ENCODE measurements at regions not wholly inside any gene's neighbourhood (a gene's known extent, or its start where the extent isn't known, plus 50 kb on each side); places are given as distances from the start of the nearest gene placed in this dataset.

DNA sequence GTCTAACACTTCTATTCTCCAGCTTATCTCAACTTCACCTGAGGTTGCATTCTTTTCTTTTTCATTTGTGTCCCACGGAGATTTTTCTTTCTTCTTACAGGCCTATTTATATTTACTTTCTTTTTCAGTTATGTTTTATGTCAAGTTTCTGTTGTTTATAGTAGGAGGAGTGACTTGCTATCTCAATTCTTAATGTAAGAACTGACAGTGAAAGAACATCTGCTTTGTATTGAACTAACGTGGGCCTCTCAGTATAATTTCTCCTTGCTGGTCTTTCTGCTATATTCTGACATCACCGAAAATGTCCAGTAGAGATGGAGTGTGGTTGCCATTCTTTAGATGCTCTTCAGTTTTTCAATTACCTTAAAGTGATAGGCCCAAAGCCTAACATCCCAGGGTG, 521.7 kb downstream of the EPM2A start (continued):
- TF ChIP-seq, protein P1, sequence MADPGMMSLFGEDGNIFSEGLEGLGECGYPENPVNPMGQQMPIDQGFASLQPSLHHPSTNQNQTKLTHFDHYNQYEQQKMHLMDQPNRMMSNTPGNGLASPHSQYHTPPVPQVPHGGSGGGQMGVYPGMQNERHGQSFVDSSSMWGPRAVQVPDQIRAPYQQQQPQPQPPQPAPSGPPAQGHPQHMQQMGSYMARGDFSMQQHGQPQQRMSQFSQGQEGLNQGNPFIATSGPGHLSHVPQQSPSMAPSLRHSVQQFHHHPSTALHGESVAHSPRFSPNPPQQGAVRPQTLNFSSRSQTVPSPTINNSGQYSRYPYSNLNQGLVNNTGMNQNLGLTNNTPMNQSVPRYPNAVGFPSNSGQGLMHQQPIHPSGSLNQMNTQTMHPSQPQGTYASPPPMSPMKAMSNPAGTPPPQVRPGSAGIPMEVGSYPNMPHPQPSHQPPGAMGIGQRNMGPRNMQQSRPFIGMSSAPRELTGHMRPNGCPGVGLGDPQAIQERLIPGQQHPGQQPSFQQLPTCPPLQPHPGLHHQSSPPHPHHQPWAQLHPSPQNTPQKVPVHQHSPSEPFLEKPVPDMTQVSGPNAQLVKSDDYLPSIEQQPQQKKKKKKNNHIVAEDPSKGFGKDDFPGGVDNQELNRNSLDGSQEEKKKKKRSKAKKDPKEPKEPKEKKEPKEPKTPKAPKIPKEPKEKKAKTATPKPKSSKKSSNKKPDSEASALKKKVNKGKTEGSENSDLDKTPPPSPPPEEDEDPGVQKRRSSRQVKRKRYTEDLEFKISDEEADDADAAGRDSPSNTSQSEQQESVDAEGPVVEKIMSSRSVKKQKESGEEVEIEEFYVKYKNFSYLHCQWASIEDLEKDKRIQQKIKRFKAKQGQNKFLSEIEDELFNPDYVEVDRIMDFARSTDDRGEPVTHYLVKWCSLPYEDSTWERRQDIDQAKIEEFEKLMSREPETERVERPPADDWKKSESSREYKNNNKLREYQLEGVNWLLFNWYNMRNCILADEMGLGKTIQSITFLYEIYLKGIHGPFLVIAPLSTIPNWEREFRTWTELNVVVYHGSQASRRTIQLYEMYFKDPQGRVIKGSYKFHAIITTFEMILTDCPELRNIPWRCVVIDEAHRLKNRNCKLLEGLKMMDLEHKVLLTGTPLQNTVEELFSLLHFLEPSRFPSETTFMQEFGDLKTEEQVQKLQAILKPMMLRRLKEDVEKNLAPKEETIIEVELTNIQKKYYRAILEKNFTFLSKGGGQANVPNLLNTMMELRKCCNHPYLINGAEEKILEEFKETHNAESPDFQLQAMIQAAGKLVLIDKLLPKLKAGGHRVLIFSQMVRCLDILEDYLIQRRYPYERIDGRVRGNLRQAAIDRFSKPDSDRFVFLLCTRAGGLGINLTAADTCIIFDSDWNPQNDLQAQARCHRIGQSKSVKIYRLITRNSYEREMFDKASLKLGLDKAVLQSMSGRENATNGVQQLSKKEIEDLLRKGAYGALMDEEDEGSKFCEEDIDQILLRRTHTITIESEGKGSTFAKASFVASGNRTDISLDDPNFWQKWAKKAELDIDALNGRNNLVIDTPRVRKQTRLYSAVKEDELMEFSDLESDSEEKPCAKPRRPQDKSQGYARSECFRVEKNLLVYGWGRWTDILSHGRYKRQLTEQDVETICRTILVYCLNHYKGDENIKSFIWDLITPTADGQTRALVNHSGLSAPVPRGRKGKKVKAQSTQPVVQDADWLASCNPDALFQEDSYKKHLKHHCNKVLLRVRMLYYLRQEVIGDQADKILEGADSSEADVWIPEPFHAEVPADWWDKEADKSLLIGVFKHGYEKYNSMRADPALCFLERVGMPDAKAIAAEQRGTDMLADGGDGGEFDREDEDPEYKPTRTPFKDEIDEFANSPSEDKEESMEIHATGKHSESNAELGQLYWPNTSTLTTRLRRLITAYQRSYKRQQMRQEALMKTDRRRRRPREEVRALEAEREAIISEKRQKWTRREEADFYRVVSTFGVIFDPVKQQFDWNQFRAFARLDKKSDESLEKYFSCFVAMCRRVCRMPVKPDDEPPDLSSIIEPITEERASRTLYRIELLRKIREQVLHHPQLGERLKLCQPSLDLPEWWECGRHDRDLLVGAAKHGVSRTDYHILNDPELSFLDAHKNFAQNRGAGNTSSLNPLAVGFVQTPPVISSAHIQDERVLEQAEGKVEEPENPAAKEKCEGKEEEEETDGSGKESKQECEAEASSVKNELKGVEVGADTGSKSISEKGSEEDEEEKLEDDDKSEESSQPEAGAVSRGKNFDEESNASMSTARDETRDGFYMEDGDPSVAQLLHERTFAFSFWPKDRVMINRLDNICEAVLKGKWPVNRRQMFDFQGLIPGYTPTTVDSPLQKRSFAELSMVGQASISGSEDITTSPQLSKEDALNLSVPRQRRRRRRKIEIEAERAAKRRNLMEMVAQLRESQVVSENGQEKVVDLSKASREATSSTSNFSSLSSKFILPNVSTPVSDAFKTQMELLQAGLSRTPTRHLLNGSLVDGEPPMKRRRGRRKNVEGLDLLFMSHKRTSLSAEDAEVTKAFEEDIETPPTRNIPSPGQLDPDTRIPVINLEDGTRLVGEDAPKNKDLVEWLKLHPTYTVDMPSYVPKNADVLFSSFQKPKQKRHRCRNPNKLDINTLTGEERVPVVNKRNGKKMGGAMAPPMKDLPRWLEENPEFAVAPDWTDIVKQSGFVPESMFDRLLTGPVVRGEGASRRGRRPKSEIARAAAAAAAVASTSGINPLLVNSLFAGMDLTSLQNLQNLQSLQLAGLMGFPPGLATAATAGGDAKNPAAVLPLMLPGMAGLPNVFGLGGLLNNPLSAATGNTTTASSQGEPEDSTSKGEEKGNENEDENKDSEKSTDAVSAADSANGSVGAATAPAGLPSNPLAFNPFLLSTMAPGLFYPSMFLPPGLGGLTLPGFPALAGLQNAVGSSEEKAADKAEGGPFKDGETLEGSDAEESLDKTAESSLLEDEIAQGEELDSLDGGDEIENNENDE (IDR thresholded peaks at IDR 0.05; ENCODE audit: insufficient replicate concordance, low read length), result no peak

Measured in H1 (cell line).